Loucy (cell line): ENCODE measurements at regions not wholly inside any gene's neighbourhood (a gene's known extent, or its start where the extent isn't known, plus 50 kb on each side); places are given as distances from the start of the nearest gene placed in this dataset.

Experiments used
- EZH2phosphoT487 ChIP-seq: fragments of 200-600 bp; IDR thresholded peaks from 2 replicates; pipeline ENCODE4 v1.6.1; 2018; ENCODE audit warnings: antibody characterized with exemption, mild to moderate bottlenecking, moderate library complexity, borderline replicate concordance
- TF ChIP-seq, protein P1 (sequence below): fragments of 200-600 bp; sonication (generic); conservative IDR thresholded peaks from 2 replicates; pipeline ENCODE4 v1.5.1; 2014; ENCODE audit warnings: mild to moderate bottlenecking, antibody characterized with exemption, low read length

DNA sequence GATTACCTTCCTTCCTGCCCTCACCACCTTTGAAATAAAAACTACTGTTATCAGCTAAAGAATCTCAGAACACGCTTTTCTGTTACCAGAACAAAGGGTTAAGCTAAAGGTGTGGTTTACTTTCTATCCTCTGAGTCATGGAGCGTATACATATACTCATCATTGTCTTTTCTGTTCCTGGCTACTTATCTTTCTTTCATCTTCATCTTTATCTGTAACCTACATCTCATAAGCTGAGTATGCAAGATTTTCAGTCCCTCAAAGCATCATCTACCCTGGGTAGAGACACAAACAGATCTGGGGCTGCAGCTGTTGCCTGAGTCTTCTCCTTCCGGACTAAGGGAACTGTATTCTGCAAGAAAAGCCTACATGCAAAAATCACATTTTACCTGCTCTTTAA lies 75.6 kb downstream of the LMO4 start:
- TF ChIP-seq, protein P1, sequence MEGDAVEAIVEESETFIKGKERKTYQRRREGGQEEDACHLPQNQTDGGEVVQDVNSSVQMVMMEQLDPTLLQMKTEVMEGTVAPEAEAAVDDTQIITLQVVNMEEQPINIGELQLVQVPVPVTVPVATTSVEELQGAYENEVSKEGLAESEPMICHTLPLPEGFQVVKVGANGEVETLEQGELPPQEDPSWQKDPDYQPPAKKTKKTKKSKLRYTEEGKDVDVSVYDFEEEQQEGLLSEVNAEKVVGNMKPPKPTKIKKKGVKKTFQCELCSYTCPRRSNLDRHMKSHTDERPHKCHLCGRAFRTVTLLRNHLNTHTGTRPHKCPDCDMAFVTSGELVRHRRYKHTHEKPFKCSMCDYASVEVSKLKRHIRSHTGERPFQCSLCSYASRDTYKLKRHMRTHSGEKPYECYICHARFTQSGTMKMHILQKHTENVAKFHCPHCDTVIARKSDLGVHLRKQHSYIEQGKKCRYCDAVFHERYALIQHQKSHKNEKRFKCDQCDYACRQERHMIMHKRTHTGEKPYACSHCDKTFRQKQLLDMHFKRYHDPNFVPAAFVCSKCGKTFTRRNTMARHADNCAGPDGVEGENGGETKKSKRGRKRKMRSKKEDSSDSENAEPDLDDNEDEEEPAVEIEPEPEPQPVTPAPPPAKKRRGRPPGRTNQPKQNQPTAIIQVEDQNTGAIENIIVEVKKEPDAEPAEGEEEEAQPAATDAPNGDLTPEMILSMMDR = no peak
- TF ChIP-seq EZH2phosphoT487 = no peak
